Karpas-422 (cell line): ENCODE measurements at regions not wholly inside any gene's neighbourhood (a gene's known extent, or its start where the extent isn't known, plus 50 kb on each side); places are given as distances from the start of the nearest gene placed in this dataset. TPM values are rescaled to one million over a fixed set of nuclear protein-coding genes. Genes with fewer than 3 reads are reported as not detected.

Source experiments
- small RNA-seq: library from RNA; depleted of rRNA; stranded (forward); fragments of <200 nt; gene quantifications from one replicate; pipeline ENCODE3, GENCODE V24; 2014

Small RNA genes lying in the stretch of these regions (small RNA-seq; reads per million reads assigned to genes)
- gene RF00004 (not detected), gene RPL32P9 (not detected)
